HG02610 (cell line): ENCODE measurements at regions not wholly inside any gene's neighbourhood (a gene's known extent, or its start where the extent isn't known, plus 50 kb on each side); places are given as distances from the start of the nearest gene placed in this dataset.

Experiments
- ATAC-seq: cut with Tn5 transposase; IDR thresholded peaks from one replicate; pipeline ENCODE4 v1.9.1; 2021; ENCODE audit warnings: mild to moderate bottlenecking, moderate library complexity; ENCODE audit not compliant: unreplicated experiment

- ATAC-seq: no peak
Observed at GRCh38 chr7:118013252-118014010, 140.2 kb upstream of the CTTNBP2 start.

GRCh38 chr7:118022546-118022945 is 149.3 kb upstream of the CTTNBP2 start:
- ATAC-seq: no peak

- no peak for ATAC-seq
Observed at GRCh38 chr7:118026791-118027190, 153.6 kb upstream of the CTTNBP2 start.

- ATAC-seq: no peak
Observed at GRCh38 chr7:118028226-118028625, 155.0 kb upstream of the CTTNBP2 start.

GRCh38 chr7:118029826-118030422 is 154.0 kb upstream of the LSM8 start:
- no peak for ATAC-seq

- no peak for ATAC-seq
Observed at GRCh38 chr7:118033273-118033672, 150.7 kb upstream of the LSM8 start.

GRCh38 chr7:118039963-118040489 is 143.9 kb upstream of the LSM8 start:
- ATAC-seq: no peak

- ATAC-seq: peak; percentile 49
Observed at GRCh38 chr7:118040562-118040961, 143.4 kb upstream of the LSM8 start.

- ATAC-seq: no peak
Observed at GRCh38 chr7:118041251-118041878, 142.6 kb upstream of the LSM8 start.

GRCh38 chr7:118045629-118046028 is 138.3 kb upstream of the LSM8 start:
- no peak for ATAC-seq

- ATAC-seq: no peak
Observed at GRCh38 chr7:118046086-118046485, 137.9 kb upstream of the LSM8 start.

GRCh38 chr7:118046801-118047200 is 137.2 kb upstream of the LSM8 start:
- ATAC-seq: no peak

GRCh38 chr7:118052336-118052735 is 131.6 kb upstream of the LSM8 start:
- ATAC-seq: no peak

- no peak for ATAC-seq
Observed at GRCh38 chr7:118053353-118053752, 130.6 kb upstream of the LSM8 start.

GRCh38 chr7:118054529-118054928 is 129.4 kb upstream of the LSM8 start:
- no peak for ATAC-seq

- ATAC-seq: no peak
Observed at GRCh38 chr7:118055647-118056046, 128.3 kb upstream of the LSM8 start.

- no peak for ATAC-seq
Observed at GRCh38 chr7:118057404-118057803, 126.6 kb upstream of the LSM8 start.

- no peak for ATAC-seq
Observed at GRCh38 chr7:118059209-118059608, 124.8 kb upstream of the LSM8 start.

GRCh38 chr7:118060692-118061091 is 123.3 kb upstream of the LSM8 start:
- no peak for ATAC-seq

GRCh38 chr7:118061386-118061785 is 122.6 kb upstream of the LSM8 start:
- no peak for ATAC-seq

GRCh38 chr7:118072893-118073674 is 110.9 kb upstream of the LSM8 start:
- no peak for ATAC-seq
